ENCODE measurements at regions not wholly inside any gene's neighbourhood (a gene's known extent, or its start where the extent isn't known, plus 50 kb on each side); places are given as distances from the start of the nearest gene placed in this dataset.
"Not testable (repeated sequence)": the region's sequence is repeated elsewhere in the genome, so short reads cannot be mapped to it uniquely, and the experiment has no call there.

DNA sequence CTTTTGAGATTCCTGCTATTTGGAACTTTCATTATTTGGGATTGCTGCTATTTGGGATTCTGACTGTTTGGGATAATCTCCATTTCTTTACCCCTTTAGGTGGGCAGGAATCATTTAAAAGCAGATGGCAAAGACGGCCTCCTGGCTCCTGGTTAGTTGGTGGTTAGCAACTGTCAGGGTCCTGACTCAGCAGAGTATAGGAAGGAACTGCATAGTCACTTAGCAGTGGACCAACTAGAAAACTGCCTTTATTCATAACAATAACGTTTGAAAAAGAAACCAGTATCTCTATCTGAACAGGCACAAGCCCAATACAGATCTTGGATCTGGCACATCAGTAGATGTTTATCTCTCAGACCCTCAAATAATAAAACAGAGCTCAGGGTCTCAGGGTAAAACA, 469.7 kb upstream of the FGF16 start:
- in situ Hi-C loops (cut with HindIII; ENCODE audit: low sequenced_read_pairs) = no loop called here
- DNase-seq (ENCODE audit: low spot score) = no peak

DNA sequence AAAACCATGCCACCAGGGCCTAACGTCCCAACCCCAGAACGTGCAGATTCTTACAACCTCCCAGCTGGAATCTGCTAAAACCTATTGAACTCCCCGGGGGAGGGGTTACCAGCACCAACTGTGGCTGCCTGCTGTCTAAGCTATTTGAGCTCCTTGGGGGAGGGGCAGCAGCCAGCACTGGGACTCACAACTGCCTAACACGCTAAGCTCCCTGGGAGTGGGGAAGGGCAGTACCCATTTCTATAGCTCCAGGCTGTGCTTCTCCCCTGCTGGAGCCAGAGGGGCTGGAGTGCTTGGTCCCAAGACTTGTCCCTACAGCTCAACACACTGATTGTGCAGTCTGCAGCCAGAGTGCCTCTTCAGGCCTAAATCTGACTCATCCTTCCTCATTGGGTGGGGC, 459.8 kb upstream of the FGF16 start:
- in situ Hi-C loops (cut with HindIII; ENCODE audit: low sequenced_read_pairs) = no loop called here
- no peak for DNase-seq (ENCODE audit: low spot score)

DNA sequence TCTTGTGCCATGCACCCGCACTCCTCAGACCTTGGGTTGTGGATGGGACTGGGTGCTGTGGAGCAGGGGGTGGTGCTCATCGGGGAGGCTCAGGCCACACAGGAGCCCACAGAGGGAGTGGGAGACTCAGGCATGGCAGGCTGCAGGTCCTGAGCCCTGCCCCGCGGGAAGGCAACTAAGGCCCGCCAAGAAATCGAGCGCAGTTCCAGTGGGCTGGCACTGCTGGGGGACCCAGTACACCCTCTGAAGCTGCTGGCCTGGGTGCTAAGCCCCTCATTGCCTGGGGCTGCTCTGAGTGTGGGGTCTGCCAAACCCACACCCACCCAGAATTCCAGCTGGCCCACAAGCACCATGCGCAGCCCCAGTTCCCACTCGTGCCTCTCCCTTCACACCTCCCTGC, 450.5 kb upstream of the FGF16 start:
- in situ Hi-C loops (cut with HindIII; ENCODE audit: low sequenced_read_pairs) = no loop called here
- DNase-seq (ENCODE audit: low spot score) = no peak

DNA sequence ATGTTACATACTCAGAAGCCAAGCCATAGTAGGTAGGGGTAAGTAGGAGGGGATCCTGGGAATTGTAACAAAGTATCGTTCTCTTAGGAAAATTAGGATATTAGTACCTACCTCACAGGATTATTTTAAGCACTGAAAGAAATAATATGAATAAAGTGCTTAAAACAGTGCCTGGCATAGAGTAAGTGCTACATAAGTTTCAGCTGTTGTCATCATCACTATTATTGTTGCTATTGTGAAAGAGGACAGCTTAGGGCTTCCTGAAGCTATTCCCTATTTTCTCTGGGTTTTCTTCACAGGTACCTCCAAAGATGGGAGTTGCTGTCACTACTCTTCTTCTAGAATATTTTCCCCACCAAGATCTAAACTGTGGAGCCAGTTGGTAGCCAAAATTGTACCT, 443.7 kb upstream of the FGF16 start:
- in situ Hi-C loops (cut with HindIII; ENCODE audit: low sequenced_read_pairs) = no loop called here
- no peak for DNase-seq (ENCODE audit: low spot score)

DNA sequence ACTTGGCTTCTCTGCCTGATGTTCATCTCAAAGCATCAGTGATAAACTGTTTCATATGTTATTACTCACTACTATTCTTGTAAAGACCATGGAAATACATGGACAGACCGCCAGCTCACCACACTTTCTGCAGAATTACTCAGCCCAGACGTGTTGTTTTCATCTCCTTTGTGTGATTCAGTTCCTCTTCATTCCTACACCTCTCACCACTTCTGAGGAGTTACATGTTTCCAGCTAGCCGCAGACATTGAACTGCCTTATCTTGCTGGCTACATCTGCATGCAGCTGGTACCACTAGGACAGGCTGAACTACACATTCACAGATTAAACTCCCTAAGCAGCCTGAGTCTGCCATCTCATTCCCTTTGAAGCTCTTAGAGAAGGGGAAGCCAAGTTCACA, 443.2 kb upstream of the FGF16 start:
- in situ Hi-C loops (cut with HindIII; ENCODE audit: low sequenced_read_pairs) = no loop called here
- no peak for DNase-seq (ENCODE audit: low spot score)

DNA sequence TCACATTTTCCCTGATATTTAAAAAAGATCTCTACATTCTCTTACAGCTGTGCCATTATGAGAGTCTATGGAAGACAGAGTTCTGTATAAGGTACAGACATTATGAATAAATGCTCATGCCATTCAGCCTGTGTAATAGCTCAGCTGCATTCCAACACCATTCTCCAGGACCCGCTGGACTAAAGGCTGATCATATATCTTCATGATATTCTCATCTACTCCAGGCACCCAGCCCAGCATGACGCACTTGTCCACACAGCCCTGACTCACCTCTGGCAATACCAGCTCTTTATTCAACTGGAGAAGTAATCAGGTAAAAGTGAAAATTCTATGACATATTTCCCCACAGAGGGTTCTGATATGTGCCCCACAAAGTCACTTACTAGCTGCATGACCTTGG, 437.5 kb upstream of the FGF16 start:
- DNase-seq (ENCODE audit: low spot score) = no peak
- in situ Hi-C loops (cut with HindIII; ENCODE audit: low sequenced_read_pairs) = no loop called here

DNA sequence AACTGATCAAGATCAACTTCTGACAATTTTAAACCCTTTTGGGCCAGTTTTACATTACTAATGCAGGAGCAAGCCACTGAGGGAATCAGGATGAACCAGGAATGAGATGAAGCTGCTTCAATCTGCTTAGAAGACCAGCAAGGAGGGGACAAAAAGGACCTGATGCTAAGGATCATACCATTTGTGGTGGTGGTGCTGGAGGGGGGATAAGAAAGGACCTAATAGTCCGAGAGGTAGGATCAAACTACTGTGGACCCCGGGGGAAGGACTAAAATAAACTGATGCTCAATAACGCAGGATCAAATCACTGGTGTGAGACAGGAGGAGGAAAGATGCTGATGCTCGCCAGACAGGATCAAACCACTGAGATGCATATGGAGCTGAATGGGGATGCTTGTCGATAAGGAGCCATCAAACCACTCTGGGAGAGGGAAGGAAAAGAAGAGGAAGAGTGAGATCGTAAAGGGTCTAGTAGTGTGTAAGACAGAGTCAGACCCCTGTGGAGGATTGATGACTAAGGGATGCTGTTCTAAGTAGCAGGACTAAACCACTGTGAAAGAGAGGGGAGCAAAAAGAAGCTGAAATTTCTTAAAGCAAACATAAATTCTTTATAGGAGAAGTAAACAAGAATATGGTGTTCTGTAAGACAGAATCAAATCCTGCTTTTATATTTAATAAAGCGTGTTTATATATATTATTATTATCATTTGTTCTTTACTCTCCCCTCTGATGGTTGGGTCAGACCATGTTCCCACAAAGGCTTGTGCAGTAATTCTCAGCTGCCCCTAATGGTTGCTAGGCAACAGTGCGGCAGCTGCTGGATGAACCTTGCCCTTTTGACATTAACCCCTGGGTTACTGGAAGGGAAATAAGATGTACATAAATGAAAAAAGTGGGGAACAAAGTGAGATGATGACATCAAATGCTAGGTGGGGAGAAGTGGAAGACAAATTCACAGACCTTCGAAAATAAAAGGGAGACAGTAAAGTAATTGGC, 432.5 kb upstream of the FGF16 start:
- DNase-seq (ENCODE audit: low spot score) = peak; percentile 11
- in situ Hi-C loops (cut with HindIII; ENCODE audit: low sequenced_read_pairs) = no loop called here

DNA sequence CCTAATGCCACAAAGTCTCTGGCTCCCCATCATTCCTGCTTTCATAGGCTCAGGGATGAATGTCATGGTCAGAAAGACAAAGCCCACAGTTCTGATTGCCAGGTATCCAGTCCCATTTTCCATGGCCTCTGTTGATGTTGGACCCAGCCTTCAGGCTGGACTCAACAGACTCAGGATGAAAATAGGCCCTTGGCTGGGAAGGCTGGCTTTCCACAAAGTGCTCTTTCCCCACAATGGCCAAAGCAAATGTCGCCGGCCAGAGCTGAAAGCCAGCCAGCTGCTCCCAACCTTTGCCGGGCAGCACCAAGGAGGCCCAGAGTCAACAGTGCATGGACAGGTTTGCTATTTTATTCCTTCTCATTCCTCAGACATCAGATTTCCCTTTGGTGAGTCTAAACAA, 430.1 kb upstream of the FGF16 start:
- DNase-seq (ENCODE audit: low spot score) = no peak
- in situ Hi-C loops (cut with HindIII; ENCODE audit: low sequenced_read_pairs) = no loop called here

DNA sequence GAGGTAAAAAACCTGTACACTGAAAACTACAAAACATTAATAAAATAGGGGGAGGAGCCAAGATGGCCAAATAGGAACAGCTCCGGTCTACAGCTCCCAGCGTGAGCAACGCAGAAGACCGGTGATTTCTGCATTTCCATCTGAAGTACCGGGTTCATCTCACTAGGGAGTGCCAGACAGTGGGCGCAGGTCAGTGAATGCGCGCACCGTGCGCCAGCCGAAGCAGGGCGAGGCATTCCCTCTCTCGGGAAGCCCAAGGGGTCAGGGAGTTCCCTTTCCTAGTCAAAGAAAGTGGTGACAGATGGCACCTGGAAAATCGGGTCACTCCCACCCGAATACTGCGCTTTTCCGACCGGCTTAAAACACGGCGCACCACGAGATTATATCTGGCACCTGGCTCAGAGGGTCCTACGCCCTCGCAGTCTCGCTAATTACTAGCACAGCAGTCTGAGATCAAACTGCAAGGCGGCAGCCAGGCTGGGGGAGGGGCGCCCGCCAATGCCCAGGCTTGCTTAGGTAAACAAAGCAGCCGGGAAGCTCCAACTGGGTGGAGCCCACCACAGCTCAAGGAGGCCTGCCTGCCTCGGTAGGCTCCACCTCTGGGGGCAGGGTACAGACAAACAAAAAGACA, 400.9 kb upstream of the FGF16 start:
- DNase-seq (ENCODE audit: low spot score); in situ Hi-C loops (cut with HindIII; ENCODE audit: low sequenced_read_pairs): not testable (repeated sequence)

DNA sequence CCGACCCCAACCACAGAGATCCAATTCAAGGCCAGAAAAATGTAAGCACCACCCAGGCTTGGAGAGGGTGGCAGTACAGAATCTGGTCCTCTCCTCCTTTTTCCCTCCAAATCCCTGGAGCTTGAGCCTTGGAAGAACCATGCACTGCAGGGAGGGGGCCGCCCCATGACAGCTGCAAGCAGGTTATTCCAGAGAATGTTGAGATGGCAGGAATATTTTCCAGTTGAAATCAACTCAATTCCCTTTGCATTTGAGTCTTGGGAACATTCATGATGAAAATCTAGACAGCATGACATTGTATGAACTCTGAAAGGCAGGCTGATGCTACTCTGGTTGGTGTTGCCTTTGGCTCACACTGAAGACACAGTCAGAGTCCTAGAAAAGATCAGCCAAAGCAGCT, 386.6 kb upstream of the FGF16 start:
- in situ Hi-C loops (cut with HindIII; ENCODE audit: low sequenced_read_pairs) = no loop called here
- DNase-seq (ENCODE audit: low spot score) = no peak

DNA sequence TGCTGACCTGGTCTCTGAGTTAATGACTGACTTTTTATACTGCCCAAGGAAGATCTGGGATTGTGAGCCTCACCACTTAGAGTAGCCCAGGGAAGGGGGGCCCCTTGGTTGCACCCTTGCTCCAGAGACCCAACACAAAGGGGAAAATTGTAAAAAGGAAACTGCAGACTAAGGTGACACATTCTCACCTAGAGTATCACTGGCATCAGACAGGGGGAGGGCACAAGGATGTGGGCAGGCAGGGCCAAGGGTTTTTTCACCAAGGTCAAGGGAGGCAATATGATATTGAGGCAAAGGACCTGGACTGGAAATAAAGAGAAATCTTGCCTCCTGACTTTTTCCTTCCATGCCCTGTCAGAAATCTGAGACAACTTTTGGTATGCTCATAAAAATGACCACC, 386.2 kb upstream of the FGF16 start:
- no peak for DNase-seq (ENCODE audit: low spot score)
- in situ Hi-C loops (cut with HindIII; ENCODE audit: low sequenced_read_pairs) = no loop called here

DNA sequence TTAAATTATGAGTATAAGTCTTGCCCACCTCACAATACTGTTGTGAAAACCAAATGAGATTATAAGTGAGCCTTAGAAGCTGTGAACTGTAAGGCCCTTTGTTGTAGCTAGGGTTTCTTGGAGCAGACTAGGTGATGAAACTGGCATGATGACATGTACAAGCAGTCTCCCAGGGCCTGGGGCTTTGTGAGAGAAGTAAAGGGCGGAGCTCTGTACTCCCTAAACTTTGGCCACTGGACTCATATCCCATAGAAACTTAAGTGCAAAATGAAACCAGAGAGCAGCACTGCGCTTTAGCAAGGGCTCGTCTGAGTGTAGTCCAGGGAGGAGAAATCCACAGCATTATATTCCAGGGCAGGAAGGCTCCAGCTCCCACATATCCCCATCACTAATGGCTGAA, 385.6 kb upstream of the FGF16 start:
- DNase-seq (ENCODE audit: low spot score) = no peak
- in situ Hi-C loops (cut with HindIII; ENCODE audit: low sequenced_read_pairs) = no loop called here

DNA sequence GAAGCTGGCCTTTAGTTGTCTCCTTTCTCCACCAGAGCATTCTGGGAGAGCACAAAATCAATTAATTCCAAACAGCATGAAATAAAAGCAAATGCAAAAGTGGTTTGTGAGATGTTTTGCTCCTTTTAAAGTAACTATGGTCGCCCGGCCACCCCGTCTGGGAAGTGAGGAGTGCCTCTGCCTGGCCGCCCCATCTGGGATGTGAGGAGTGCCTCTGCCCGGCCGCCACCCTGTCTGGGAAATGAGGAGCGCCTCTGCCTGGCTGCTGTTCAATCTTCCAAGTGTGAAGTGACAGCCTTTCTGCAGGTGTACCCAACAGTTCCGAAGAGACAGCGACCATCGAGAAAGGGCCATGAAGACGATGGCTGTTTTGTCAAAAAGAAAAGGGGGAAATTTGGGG, 381.3 kb upstream of the FGF16 start:
- in situ Hi-C loops (cut with HindIII; ENCODE audit: low sequenced_read_pairs) = no loop called here
- DNase-seq (ENCODE audit: low spot score) = no peak

DNA sequence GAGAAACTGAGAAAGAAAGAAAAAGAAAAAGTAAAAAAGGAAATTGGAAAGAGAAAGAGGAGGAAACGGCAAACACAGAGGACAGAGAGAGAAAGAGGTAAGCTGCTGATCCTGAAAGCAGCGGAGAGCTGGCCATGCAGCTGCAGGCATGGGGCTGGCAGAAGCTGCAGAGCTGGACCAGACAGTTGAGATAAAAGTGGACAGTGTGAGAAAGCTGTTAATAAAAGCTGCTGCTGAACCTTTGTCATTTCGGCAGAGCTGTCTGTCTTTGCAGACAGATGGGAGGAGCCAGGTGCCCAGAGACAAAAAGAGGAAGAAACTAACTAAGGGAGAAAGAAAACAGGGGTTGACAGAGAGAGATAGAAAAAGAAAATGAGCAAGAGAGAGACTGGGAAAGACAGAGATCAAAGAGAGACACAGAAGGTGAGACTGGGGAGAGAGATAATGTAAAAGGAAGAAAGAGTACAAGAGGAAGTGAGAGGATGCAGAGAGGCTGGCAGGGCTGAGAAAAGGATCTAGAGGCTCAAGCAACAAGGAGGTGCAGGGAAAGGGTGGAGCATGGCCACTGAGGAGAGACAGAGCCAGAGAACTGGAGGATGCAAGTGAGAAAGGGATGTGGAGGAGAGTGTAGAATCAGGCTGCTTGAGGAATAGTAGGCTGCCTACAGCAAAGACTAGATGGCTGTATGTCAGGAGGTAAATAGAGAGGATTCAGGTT, 376.8 kb upstream of the FGF16 start:
- no peak for DNase-seq (ENCODE audit: low spot score)
- in situ Hi-C loops (cut with HindIII; ENCODE audit: low sequenced_read_pairs) = no loop called here

DNA sequence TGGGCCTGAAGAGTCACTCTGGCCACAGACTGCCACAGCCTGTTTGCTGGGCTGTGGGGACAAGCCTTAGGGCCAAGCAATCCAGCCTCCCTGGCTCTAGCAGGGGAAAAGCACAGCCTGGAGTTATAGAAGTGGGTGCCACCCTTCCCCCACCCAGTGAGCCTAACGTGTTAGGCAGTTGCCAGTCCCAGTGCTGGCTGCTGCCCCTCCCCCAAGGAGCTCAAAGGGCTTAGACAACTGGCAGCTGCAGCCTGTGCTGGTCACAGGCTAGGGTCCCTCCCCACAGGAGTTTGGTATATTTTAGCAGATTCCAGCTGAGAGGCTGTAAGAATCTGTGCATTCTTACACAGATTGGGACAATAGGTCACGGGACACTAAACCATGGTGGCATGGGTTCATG, 370.3 kb upstream of the FGF16 start:
- no peak for DNase-seq (ENCODE audit: low spot score)
- in situ Hi-C loops (cut with HindIII; ENCODE audit: low sequenced_read_pairs) = no loop called here

DNA sequence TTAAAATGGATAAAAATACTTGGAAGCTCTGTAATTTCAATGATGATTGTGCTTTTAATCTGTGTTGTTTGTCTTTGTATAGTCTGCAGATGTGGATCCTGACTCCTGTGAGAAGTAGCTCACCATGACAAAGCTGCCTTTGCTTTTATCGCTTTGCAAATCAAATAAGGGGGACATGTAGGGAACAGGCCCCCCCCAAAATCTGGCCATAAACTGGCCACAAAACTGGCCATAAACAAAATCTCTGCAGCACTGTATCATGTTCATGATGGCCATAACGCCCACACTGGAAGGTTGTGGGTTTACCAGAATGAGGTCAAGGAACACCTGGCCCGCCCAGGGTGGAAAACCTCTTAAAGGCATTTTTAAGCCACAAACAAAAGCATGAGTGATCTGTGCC, 366.0 kb upstream of the FGF16 start:
- DNase-seq (ENCODE audit: low spot score); in situ Hi-C loops (cut with HindIII; ENCODE audit: low sequenced_read_pairs): not testable (repeated sequence)

DNA sequence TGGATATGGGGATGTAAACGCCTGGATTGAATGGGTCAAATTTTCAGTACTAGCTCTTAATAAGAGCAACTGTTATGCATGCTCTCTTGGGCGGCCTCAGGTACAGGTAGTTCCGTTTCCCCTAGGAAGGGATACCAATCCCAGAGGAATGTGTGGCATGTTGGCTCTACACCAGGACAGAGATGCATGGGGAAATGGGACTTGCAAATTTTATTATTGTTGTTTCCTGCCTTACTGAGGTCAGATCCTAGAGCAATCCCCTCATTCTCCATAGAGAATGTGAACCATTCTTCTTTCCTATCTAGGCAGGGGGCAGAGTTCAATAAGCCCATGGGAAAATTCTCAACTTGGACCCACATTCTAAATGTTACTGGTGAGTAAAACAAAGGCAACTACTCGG, 361.8 kb upstream of the FGF16 start:
- in situ Hi-C loops (cut with HindIII; ENCODE audit: low sequenced_read_pairs) = no loop called here
- no peak for DNase-seq (ENCODE audit: low spot score)

DNA sequence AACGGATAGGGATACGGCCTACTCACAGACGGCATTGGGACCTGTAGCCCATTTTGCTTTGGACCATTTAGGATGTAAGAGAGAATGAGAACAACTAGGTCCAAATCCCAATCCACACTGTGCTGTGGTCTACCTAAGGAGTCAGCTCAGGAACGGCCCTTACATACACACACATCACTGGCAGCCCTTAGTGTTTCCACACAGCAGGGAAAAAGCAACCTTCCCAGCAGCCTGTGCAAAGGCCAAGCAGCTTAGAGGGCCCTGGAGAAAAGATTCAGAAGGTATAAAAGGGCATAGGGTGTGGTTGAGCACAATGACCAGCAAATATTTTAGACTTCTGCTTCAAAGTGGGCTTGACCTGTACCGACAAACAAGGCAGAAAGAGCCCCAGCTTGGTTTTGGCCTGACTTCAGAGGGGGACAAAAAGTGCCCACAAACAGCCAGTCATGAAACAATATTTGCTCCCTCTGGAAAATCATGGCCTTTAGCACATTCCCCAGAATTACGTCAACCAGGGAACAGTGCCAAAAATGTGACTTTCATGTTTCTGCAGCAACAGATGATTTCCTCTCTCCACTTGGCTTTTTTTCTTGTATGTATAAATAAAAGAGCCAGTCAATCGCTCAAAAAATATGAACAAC, 359.5 kb upstream of the FGF16 start:
- no peak for DNase-seq (ENCODE audit: low spot score)
- in situ Hi-C loops (cut with HindIII; ENCODE audit: low sequenced_read_pairs) = no loop called here

DNA sequence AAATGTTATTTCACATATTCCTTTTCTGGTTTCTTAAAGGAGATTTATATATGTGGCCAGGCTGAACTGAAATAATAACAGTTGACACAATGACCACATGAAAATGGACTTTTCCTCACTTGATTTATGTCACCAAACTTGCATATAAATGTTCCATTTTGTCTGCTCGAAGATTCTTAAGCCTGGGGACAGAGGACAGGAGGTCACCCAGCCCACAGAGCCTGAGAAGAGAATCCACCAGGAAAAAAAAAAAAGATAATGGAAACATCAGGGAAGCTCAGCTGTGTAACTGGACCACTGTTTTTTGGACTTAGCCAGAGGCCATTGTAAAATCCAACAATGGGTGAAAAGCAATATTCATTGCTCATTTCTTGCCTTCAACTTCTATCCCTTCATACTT, 359.0 kb upstream of the FGF16 start:
- DNase-seq (ENCODE audit: low spot score) = no peak
- in situ Hi-C loops (cut with HindIII; ENCODE audit: low sequenced_read_pairs) = no loop called here

DNA sequence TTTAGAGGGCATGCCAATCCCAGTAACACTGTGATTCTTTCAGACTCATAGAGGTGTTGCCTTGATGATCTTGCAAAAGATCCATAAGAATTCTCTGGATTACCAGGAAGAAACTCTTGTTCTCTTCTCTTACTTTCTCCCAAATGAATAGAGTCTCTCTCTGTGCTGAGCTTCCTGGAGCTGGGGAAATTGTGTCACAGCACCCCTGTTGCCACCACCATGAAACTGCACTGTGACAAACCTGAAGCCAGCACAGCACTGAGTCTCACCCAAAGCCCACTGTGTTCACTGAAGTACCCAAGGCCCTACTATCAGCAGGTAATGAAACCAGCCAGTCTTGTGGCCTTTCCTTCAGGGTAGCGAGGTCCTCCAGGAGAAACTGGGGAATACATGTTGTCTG, 332.7 kb upstream of the FGF16 start:
- no peak for DNase-seq (ENCODE audit: low spot score)
- in situ Hi-C loops (cut with HindIII; ENCODE audit: low sequenced_read_pairs) = no loop called here

All from G401 (cell line).